ENCODE measurements at regions not wholly inside any gene's neighbourhood (a gene's known extent, or its start where the extent isn't known, plus 50 kb on each side); places are given as distances from the start of the nearest gene placed in this dataset.

DNA sequence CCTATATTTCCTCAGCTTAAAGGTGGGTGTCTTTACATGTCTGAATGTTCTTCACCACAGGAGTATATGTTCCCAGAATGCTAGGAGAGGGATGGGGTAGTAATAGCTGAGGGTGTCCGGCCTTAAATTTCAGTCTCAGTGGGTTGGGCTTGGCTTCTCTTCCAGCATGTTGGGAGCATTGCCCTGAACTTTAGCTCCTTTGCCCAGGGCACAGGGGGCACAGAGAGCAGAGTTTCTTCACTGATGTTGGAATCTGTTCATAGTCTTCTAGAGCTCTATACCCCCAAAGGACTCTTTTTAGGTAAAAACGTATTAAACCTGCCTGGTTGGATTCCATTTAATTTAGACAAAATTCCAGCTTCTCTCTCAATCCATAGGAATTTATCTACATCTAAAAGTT, 154.4 kb upstream of the GCFC2 start:
- TF ChIP-seq POLR2A (IDR thresholded peaks at IDR 0.05; ENCODE audit: low read length) (no peak), GATA1 (IDR thresholded peaks at IDR 0.05; ENCODE audit: low read depth, low read length) (no peak)

All from erythroblast (primary cell).